GM10248 (cell line): ENCODE measurements at regions not wholly inside any gene's neighbourhood (a gene's known extent, or its start where the extent isn't known, plus 50 kb on each side); places are given as distances from the start of the nearest gene placed in this dataset.

Experiments used
- CTCF ChIA-PET: fragments of 300-600 bp; sonication (Branson Sonifier 250); formaldehyde crosslinking; extraction: SDS; loops from one replicate; lab custom pipeline; 2021; ENCODE audit warnings: antibody characterized with exemption; lab: Yijun Ruan, JAX
- POLR2A ChIA-PET: fragments of 350-650 bp; sonication (Branson Sonifier 250); formaldehyde crosslinking; extraction: SDS; loops from one replicate; lab custom pipeline; 2020; ENCODE audit warnings: antibody characterized with exemption; lab: Yijun Ruan, JAX
- DNase-seq: peaks from one replicate; pipeline ENCODE4 v3.0.0; 2012; ENCODE audit errors: extremely low spot score
- CTCF ChIP-seq: IDR thresholded peaks from 2 replicates; pipeline ENCODE4 v1.5.1; 2012; ENCODE audit warnings: mild to moderate bottlenecking, low read depth; ENCODE audit errors: extremely low read depth, missing control alignments, control extremely low read depth

GRCh38 chr15:61798631-61799030 is 261.6 kb downstream of the VPS13C start:
- no peak for DNase-seq
- POLR2A ChIA-PET = no interaction called here
- CTCF ChIA-PET = interaction anchor here (1.3 to 2.4 kb wide), 3 partner anchors 9 to 36 kb away, joined by 4 to 7 read pairs (median 4); no protein-coding TSS in a partner anchor
- TF ChIP-seq CTCF = no peak

GRCh38 chr15:61796056-61796455 is 264.2 kb downstream of the VPS13C start:
- no peak for TF ChIP-seq CTCF
- CTCF ChIA-PET = no interaction called here
- DNase-seq = no peak
- POLR2A ChIA-PET = no interaction called here

GRCh38 chr15:61794881-61795280 is 265.4 kb downstream of the VPS13C start:
- CTCF ChIA-PET = no interaction called here
- TF ChIP-seq CTCF = no peak
- POLR2A ChIA-PET = no interaction called here
- DNase-seq = no peak

- ChIA-PET CTCF (no interaction called here), POLR2A (no interaction called here)
- no peak for DNase-seq
- TF ChIP-seq CTCF = no peak
These were observed 266.0 kb downstream of the VPS13C start for GRCh38 chr15:61794276-61794675.

- ChIA-PET CTCF (interaction anchor here (1.5 kb wide), 1 partner anchor 49 kb away, joined by 4 read pairs; no protein-coding TSS in a partner anchor), POLR2A (no interaction called here)
- DNase-seq = no peak
- TF ChIP-seq CTCF = no peak
These were observed 275.5 kb downstream of the VPS13C start for GRCh38 chr15:61784734-61785133.

- POLR2A ChIA-PET = no interaction called here
These were observed 279.8 kb downstream of the VPS13C start for GRCh38 chr15:61780278-61780980.

More at GRCh38 chr15:61780278-61780980, 279.8 kb downstream of the VPS13C start:
- TF ChIP-seq CTCF = no peak
- CTCF ChIA-PET = no interaction called here
- DNase-seq = no peak
